PC-9 (cell line): ENCODE measurements at regions not wholly inside any gene's neighbourhood (a gene's known extent, or its start where the extent isn't known, plus 50 kb on each side); places are given as distances from the start of the nearest gene placed in this dataset.

Source experiments
- EZH2 ChIP-seq: fragments of 200-600 bp; sonication (generic); IDR thresholded peaks from 2 replicates; pipeline ENCODE4 v1.8.0; 2017; ENCODE audit warnings: antibody characterized with exemption, low read depth
- TF ChIP-seq, protein P1 (sequence below): fragments of 200-600 bp; sonication (generic); conservative IDR thresholded peaks from 2 replicates; pipeline ENCODE4 v1.6.1; 2017; ENCODE audit warnings: mixed run types, antibody characterized with exemption, mild to moderate bottlenecking, moderate library complexity

GRCh38 chr12:130079279-130079678 is 83.0 kb upstream of the FZD10 start:
- TF ChIP-seq, protein P1, sequence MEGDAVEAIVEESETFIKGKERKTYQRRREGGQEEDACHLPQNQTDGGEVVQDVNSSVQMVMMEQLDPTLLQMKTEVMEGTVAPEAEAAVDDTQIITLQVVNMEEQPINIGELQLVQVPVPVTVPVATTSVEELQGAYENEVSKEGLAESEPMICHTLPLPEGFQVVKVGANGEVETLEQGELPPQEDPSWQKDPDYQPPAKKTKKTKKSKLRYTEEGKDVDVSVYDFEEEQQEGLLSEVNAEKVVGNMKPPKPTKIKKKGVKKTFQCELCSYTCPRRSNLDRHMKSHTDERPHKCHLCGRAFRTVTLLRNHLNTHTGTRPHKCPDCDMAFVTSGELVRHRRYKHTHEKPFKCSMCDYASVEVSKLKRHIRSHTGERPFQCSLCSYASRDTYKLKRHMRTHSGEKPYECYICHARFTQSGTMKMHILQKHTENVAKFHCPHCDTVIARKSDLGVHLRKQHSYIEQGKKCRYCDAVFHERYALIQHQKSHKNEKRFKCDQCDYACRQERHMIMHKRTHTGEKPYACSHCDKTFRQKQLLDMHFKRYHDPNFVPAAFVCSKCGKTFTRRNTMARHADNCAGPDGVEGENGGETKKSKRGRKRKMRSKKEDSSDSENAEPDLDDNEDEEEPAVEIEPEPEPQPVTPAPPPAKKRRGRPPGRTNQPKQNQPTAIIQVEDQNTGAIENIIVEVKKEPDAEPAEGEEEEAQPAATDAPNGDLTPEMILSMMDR: no peak
- no peak for TF ChIP-seq EZH2
